Prostate gland (tissue), 2 donors: ENCODE measurements at regions not wholly inside any gene's neighbourhood (a gene's known extent, or its start where the extent isn't known, plus 50 kb on each side); places are given as distances from the start of the nearest gene placed in this dataset.

Experiments used
- POLR2A ChIP-seq: fragments of 450-650 bp; IDR thresholded peaks from one replicate; pipeline ENCODE4 v1.6.1; 2016; ENCODE audit warnings: antibody characterized with exemption, mild to moderate bottlenecking
- POLR2AphosphoS5 ChIP-seq: sonication (generic); formaldehyde crosslinking; IDR thresholded peaks from one replicate; pipeline ENCODE4 v1.6.1; 2017; ENCODE audit warnings: antibody characterized with exemption
- TF ChIP-seq, protein P1 (sequence below), 4 experiments: fragments of 200-600 bp in 2 of 4; fragments of 450-650 bp in 2 of 4; sonication (generic) in 2 of 4; IDR thresholded peaks; 1 replicate in 3 of 4; 2 replicates in 1 of 4; pipeline ENCODE4 v1.5.1; 2016 to 2019; ENCODE audit warnings: antibody characterized with exemption in 4 of 4, mild to moderate bottlenecking in 2 of 4, moderate library complexity in 2 of 4

GRCh38 chr4:53775381-53775780 lies 184.1 kb upstream of the LNX1 start:
- TF ChIP-seq, protein P1, sequence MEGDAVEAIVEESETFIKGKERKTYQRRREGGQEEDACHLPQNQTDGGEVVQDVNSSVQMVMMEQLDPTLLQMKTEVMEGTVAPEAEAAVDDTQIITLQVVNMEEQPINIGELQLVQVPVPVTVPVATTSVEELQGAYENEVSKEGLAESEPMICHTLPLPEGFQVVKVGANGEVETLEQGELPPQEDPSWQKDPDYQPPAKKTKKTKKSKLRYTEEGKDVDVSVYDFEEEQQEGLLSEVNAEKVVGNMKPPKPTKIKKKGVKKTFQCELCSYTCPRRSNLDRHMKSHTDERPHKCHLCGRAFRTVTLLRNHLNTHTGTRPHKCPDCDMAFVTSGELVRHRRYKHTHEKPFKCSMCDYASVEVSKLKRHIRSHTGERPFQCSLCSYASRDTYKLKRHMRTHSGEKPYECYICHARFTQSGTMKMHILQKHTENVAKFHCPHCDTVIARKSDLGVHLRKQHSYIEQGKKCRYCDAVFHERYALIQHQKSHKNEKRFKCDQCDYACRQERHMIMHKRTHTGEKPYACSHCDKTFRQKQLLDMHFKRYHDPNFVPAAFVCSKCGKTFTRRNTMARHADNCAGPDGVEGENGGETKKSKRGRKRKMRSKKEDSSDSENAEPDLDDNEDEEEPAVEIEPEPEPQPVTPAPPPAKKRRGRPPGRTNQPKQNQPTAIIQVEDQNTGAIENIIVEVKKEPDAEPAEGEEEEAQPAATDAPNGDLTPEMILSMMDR (IDR thresholded peaks at IDR 0.05) = no peak
- TF ChIP-seq POLR2AphosphoS5 (no peak), POLR2A (no peak)
